ENCODE measurements at regions not wholly inside any gene's neighbourhood (a gene's known extent, or its start where the extent isn't known, plus 50 kb on each side); places are given as distances from the start of the nearest gene placed in this dataset.

DNA sequence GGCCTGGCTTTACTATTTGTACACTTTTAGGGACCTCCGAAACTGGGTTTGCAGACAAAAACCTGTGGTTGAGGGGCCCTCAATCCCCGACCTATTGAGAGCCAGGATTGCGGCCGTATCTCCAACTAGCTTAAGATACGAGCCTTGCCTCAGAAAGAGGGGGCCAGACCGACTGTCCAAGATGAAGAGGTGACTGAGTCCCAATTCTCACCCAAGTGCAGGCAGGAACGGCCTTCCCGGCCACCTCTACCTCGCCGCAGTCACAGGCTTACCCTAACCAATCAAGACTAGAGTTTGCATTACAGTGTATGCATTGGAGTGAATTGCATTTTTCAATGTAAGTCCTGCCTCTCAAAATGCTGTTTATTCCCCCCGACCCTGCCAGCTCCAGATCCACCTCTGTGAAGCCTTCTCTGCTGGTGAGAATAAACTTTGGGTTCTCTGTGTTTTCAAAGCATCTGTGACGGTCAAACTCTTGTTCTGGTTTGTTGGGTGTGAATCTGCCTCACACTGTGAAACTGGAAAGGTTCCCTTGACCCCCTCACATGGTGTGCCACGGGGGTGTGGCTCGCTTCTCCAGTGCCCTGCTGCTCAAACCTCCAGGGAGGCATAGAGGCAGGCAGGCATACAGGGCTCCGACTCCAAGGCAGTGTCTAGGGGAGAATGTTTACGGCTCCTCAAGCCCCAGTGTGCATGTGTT lies 62.2 kb upstream of the WLS start:
- no peak overlapping the region for H3K4me3 ChIP-seq (ENCODE audit: low read length)
- DNase-seq (ENCODE audit: low read depth) = no peak
- TF ChIP-seq, protein P1, sequence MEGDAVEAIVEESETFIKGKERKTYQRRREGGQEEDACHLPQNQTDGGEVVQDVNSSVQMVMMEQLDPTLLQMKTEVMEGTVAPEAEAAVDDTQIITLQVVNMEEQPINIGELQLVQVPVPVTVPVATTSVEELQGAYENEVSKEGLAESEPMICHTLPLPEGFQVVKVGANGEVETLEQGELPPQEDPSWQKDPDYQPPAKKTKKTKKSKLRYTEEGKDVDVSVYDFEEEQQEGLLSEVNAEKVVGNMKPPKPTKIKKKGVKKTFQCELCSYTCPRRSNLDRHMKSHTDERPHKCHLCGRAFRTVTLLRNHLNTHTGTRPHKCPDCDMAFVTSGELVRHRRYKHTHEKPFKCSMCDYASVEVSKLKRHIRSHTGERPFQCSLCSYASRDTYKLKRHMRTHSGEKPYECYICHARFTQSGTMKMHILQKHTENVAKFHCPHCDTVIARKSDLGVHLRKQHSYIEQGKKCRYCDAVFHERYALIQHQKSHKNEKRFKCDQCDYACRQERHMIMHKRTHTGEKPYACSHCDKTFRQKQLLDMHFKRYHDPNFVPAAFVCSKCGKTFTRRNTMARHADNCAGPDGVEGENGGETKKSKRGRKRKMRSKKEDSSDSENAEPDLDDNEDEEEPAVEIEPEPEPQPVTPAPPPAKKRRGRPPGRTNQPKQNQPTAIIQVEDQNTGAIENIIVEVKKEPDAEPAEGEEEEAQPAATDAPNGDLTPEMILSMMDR (conservative IDR thresholded peaks at IDR 0.05; ENCODE audit: low read depth, low read length) = no peak

DNA sequence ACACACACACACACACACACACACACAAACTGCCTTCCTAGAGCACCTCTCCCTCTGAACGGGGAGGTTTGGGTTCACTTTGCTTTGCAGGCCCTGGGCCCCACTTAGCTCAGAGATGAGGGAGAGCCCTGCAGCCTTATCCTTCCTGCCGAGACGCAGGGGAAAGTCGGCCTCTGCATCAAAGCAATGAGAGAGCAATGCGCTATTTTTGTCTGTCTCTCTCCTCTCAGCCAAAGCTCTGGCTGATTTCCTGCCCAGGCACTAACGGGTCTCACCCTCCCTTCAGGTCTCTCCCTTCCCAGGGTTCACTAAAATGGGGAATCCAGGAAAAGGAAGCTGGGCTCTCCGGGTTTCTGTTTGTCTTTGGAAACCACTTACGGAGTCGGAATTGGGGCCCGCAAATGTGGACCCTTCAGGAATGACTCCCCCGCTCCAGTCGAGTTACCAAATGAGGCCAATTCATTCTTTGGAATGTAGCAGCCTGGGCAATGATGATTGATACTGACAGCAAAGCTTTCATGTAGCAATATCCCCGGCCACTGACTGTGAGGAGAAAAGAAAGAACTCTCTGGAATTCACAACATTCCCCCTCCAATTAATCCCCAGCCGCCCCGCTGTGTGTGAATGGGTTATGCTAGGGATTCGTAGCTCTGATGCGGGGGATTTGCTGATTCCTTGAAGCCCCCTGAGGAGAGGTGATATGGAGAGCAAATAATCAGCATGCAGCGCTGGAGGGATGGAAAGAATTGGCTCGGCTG lies 61.5 kb upstream of the WLS start:
- DNase-seq (ENCODE audit: low read depth) = peak; percentile 82
- H3K4me3 ChIP-seq (ENCODE audit: low read length) = peak overlapping the region; percentile 22
- TF ChIP-seq, protein P1 (conservative IDR thresholded peaks at IDR 0.05; ENCODE audit: low read depth, low read length) = no peak

DNA sequence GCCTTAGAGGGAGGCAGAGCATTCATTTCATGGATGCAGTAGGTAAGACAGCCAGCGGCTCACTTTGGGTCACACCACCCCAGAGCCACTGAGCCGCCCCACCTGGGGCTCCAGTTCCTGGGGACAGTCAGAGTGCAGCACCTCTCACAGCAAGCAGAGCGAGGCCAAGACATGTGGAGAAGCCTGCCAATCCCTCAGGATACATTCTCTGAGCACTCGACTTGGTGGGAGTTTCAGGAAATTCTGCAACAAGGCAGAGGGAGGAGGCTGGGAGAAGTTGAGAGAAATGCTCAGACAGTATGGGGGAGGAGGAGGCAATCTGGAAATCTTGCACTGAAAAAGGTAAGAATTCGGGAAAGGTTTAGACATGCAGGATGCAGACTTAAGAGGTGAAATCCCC lies 60.8 kb upstream of the WLS start:
- H3K4me3 ChIP-seq (ENCODE audit: low read length) = peak overlapping the region; percentile 22
- no peak for DNase-seq (ENCODE audit: low read depth)
- TF ChIP-seq, protein P1 (conservative IDR thresholded peaks at IDR 0.05; ENCODE audit: low read depth, low read length) = no peak

DNA sequence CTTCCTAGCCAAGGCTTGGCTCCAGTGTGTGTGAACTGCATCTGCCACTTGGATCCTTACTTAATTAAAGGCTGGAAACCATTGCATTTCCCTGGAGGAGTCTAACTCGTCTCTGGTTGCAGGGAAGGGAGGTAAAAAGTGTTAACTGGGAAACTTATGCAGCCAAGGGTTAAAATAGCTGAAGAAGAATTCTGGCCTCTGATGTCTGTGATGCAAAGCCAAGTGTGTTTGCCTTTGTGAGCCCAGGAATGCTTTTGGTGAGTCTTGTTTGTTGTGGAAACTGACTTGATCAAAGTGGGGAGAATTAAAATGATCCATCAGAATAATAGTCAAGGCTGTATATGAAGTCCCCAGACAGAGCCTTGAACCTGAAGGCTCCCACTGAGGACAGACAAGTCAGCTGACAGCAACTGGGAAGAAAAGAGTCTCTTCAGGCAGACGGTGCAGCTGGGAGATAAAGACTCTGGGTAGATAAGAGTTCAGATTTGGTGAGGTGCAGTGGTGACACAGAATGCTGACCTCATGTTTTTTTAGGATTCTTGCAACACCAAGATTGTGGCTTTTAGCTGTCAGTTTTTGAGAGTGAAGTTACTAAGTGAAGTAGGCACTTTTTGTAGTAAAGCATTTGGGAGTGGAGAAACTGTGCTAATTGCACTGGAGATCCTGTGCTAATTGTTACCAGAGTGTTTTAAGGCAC lies 59.5 kb upstream of the WLS start:
- H3K4me3 ChIP-seq (ENCODE audit: low read length) = no peak overlapping the region
- TF ChIP-seq, protein P1 (conservative IDR thresholded peaks at IDR 0.05; ENCODE audit: low read depth, low read length) = no peak
- no peak for DNase-seq (ENCODE audit: low read depth)

DNA sequence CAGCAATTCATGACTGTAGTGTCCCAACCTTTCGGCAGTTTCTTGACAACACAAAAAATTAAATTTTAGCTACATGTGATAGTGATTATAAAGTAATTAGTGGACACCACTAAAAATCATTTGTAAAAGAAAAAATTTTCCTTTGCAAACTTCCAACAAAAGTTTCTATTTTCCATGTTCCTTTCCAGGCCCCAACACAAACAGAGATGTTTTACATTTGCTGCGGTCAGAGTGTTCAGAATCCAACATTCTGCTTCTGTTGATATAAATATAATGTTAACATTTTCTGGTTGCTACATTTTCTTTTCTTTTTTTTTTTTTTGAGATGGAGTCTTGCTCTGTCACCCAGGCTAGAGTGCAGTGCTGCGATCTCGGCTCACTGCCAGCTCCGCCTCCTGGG lies 54.9 kb upstream of the WLS start:
- DNase-seq (ENCODE audit: low read depth) = no peak
- no peak overlapping the region for H3K4me3 ChIP-seq (ENCODE audit: low read length)
- TF ChIP-seq, protein P1 (conservative IDR thresholded peaks at IDR 0.05; ENCODE audit: low read depth, low read length) = no peak

DNA sequence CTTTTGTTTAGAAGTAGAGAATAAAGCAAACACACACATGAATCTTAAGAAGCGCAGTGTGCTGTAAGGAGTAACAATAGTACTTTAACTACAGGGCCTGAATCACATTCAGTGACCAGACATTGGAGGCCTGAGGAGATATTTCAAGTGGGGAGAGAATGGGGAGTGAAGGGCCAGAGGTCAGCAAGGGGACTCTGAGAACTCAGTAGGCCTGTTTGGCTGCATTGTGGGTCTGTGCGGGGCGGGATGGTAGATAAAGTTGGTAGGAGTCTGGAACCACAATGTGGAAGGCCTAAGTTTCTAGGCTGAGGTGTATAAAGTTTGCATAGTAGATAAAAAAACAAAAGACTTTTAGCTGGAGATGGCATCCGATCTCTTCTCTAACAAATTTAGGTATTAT lies 52.7 kb upstream of the WLS start:
- TF ChIP-seq, protein P1 (conservative IDR thresholded peaks at IDR 0.05; ENCODE audit: low read depth, low read length) = no peak
- H3K4me3 ChIP-seq (ENCODE audit: low read length) = no peak overlapping the region
- no peak for DNase-seq (ENCODE audit: low read depth)
